NCI-H510A (cell line): ENCODE measurements at regions not wholly inside any gene's neighbourhood (a gene's known extent, or its start where the extent isn't known, plus 50 kb on each side); places are given as distances from the start of the nearest gene placed in this dataset.

Experiments used
- DNase-seq: peaks from one replicate; lab custom pipeline; 2025; lab: John Stamatoyannopoulos, UW

DNA sequence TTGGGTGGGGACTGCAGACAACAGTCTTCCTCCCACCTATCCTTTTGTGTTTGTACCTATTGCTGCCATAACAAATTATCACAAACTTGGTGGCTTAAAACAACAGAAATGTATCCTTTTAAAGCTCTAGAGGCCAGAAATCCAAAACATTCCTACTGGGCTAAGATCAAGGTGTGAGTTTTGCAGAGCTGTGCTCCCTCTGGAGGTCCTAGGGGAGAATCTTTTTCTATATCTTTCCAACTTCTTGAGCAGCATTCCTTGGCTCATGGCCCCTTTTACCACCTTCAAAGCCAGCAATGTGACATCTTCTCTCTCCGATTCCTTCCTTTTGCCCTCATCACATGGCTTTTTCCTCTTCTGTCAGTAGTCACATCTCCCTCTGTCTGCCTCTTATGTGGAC is 190.6 kb downstream of the TTC8 start:
- DNase-seq = no peak

- DNase-seq = no peak
These were observed 193.0 kb downstream of the TTC8 start for GRCh38 chr14:89017417-89017816.

- DNase-seq = no peak
These were observed 197.8 kb downstream of the TTC8 start for GRCh38 chr14:89022274-89022673.

- DNase-seq = no peak
These were observed 200.2 kb downstream of the TTC8 start for GRCh38 chr14:89024691-89025090.

- DNase-seq = no peak
These were observed 201.2 kb downstream of the TTC8 start for GRCh38 chr14:89025561-89026236.

DNA sequence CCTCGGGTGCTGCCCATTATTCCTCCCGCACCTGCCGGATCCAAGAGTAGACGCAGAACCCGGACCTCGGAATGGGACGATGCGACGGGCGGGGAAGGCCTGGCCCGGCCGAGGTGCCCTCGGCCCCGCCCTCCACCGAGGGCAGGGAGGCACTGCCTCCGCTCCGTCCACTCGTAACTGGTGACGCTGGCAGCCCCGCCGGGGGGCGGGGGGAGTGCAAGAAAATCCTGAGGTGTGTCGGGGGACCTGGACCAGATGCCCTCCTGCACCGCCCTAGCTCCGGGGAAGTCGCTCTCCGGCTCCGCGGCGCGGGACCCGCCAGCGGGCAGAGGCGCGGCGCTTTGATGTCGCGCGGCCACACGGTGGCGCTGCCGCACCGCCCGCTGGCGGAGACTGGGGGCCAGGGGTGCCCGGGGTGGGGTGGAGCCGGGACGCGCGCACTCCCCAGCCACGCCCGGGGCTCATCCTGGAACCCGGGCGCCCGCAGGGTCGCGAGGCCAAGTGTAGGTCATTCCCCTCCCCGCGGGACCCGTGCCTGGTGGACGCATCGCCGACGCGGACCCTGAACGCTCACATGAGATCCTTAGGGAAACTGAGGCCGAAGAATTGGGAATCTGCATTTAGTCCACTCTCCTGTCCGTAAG is 202.8 kb downstream of the TTC8 start:
- peak; percentile 29 for DNase-seq

GRCh38 chr14:89028462-89029134 is 204.1 kb downstream of the TTC8 start:
- DNase-seq = no peak

DNA sequence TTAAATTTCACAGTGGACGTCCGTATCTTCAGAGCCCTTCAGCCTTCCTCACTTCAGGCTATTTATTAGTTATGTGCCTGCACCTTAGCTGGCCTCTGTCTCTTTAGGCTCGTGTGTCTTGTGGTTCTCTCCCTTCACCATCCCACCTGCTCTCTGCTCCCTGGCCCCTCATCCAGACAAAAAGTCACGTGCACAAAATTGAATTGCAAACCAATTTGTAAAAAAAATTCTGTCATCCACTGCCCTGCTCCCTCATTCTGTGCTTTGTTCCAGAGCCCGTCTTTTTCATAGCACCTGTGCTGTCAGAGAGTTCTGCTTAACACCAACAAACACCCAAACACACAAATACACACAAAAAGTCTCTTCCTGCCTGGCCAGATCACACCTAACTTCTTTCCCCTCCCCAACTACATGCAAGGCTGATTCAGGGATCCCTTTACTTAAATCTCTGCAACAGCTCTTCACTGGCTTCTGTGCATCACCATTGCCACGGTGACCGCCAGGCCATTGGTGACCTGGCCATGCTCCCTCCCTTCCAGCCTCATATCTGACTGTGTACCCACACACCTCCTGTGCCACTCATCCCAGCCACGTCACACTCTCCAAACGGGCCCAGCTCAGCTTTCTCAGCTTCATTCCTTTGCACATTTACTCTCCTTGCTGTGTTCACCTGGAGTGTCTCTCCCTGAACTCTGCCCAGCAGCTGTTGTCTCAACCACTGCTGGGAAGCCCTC is 205.7 kb downstream of the TTC8 start:
- no peak for DNase-seq

DNA sequence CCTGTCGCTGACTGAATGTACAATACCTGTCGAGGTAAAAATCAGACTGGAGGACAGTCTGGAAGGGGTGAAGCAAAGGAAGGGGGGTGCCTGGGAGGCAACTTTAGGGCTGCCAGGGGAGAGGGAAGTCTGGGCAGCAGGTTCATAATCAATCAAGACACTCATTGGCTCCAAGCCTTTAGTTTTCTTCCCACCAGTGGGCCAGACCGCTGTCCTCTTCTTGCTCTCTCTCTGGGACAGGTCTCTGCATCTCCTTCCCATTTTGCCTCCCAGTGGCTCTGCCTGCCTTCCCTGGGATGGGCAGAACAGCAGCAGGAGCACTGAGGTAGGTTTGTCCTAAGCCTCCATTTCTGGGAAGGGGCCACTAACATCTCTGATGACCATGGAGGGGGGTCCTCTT is 206.5 kb downstream of the TTC8 start:
- DNase-seq = no peak

DNA sequence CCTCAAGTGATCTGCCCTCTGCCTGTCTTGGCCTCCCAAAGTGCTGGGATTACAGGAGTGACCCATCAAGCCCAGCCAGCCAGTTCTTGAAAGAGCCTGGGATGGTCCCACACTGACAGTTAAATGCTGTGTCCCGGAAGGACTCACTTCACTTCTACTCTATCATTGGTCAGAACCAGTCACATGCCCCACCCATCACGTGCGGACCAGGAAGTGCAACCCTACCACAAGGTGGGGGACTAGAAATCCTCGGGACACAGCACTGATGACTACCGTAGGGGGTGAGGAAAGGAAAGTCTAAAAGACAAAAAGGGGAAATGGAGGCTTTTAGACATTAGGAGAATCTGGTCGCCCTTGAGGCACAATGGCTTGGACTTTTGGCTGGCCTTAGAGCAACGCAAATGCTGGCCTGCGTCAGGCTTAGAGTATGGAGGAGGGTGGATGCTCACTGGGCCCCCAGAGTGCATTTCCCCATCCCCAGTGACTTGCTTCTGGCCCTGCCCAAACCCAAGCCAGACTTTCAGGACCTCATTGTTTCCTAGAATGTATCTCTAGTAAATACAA is 207.7 kb downstream of the TTC8 start:
- no peak for DNase-seq

DNA sequence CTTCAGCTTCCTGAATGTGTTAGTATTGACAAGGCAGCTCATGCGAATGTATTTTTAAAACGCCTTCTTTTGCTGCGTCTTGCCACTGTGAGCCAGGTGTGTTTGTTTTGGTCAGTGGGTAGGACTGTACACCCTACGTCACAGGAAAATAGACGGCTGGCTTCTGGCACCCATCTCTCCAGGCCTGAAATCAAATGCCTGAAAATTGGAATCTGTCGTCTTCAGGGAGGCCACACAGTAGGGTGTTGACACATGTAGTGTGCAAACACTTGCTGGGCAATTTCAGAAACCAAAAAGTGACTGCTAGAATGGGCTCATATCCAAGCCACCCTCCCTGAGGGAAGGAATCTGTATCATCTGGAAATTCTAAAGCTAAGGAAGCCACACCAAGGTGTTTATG is 209.3 kb downstream of the TTC8 start:
- DNase-seq = no peak

DNA sequence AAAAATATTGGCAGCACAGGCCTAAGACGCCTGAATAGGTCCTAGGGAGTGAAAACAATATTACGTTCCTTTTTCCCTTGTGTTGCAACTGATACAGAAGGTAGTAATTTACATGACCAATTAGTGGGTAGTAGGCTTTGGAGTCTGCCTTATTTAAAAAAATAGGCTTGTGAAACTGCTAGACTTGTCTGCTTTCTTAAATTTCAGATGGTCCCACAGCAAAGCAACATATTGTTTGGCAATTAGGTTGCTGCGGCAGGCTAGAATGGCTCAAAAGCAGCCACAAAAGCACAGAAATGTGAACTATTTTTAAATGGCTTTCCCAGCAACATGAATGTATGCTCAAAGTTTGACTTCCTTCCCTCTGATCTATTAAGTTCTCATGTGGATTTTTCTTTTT is 211.9 kb downstream of the TTC8 start:
- no peak for DNase-seq

DNA sequence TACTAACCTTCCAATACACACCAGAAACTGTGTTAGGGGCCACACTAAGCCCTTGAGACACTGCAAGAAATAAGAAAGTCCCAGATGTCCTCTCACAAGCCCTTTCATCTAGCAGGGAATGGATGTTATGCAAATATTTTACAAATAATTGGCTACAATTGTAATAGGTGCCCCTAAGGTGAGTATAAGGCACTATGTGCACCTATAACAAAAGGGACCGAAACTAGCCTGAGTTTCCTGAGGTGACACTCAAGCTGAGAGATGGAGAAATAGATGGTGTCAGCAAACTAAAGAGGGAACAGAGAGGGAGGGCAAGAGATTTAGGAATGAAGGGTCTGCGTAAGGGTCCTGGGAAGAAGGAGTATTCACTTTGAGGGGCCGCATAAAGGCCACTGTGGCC is 212.6 kb downstream of the TTC8 start:
- no peak for DNase-seq

DNA sequence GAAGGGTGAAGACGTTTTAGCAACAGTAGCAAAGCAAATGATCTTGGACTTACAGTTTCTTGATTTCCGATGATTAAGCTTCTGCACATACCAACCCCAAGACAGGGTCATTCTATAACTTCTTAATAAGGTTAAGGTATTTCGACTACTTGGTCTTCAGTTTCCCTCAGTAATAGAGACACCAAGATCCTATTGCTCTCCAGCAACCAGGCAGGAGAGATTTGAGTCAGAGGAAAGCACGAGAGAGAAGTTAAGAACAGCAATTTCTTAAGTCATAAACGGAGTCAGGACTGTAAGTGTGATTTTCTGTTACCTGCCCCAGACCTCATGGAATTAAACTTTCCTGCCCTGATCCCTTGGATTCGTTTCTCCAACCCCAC is 215.6 kb downstream of the TTC8 start:
- DNase-seq = no peak

- peak; percentile 54 for DNase-seq
These were observed 216.2 kb downstream of the TTC8 start for GRCh38 chr14:89040460-89041256.

DNA sequence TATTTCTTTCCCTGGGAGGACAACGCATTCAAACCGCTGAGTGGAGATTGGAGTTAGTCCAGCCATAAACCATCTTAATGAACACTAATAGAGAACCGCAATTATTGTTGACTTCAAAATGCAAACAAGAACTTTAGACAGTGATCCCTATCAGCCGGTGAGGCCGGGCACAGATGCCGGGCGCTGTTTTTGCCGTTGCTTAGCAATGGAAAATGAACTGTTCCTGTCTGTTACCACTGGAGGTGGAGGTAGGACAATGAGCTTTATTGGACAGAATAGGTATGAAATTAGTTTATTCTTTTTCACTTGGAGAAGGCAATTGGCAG is 216.8 kb downstream of the TTC8 start:
- peak; percentile 69 for DNase-seq

GRCh38 chr14:89042021-89042420 is 217.6 kb downstream of the TTC8 start:
- DNase-seq = no peak

- no peak for DNase-seq
These were observed 228.9 kb downstream of the TTC8 start for GRCh38 chr14:89053303-89053702.

GRCh38 chr14:89056394-89056793 is 231.9 kb downstream of the TTC8 start:
- no peak for DNase-seq

DNA sequence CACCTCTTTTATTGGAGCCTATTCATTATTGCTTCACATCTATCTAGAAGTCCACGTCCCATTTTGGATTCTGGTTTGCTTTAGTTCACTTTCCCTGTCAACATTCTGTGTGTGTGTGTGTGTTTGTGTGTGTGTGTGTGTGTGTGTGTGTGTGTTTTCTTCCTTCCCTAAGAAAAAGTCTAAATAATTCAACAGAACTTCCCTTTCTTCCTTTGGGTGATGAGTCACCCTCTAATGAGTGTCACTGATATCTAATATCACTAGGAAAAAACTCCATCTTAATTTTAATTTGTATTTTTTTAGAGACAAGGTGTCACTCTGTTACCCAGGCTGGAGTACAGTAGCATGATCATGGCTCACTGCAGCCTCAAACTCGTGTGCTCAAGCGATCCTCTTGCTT is 234.2 kb downstream of the TTC8 start:
- no peak for DNase-seq

DNA sequence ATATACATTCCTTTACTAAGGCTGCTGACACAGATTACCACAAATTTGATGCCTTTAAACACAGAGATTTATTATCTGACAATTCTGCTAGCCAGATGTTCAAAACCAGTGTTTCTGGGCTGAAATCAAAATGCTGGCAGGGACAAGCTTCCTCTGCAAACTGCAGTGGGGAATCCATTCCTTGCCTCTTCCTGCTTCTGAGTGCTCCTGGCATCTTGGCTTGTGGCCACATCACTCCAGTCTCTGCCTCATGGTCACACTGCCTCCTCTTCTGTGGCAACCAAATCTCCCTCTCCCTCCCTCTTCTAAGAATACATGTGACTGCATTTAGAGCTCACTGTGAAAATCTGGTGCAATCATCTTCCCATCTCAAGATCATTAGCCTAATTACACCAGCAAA is 235.7 kb downstream of the TTC8 start:
- DNase-seq = no peak

DNA sequence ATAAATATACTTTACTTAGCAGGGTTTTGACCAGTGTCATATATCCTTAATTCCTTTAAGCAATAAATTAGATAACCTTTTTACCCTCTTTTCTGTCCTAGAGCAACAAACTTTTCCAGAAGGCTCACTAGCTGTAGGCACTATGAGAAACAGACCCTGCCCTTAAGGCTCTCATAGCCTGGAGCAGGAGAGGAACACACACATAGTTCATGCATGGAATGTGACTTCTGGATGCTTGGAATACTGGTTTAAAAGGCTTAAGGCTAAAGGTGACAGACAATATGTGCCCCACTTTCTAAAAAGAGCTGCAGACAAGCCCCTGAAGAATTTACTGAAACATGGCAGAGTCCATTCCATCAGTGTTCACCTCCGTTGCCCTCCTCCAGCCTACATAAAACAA is 237.2 kb downstream of the TTC8 start:
- no peak for DNase-seq
